KG1 (cell line): ENCODE measurements at regions not wholly inside any gene's neighbourhood (a gene's known extent, or its start where the extent isn't known, plus 50 kb on each side); places are given as distances from the start of the nearest gene placed in this dataset.
"Not testable (repeated sequence)": the region's sequence is repeated elsewhere in the genome, so short reads cannot be mapped to it uniquely, and the experiment has no call there.

Experiments
- DNase-seq: peaks from one replicate; lab custom pipeline; 2025; lab: John Stamatoyannopoulos, UW

GRCh38 chr3:159232966-159233365 lies 431.1 kb downstream of the MFSD1 start:
- no peak for DNase-seq

GRCh38 chr3:159233734-159234133 lies 431.9 kb downstream of the MFSD1 start:
- DNase-seq: no peak

GRCh38 chr3:159234306-159234705 lies 432.5 kb downstream of the MFSD1 start:
- DNase-seq: no peak

GRCh38 chr3:159236321-159236720 lies 434.5 kb downstream of the MFSD1 start:
- DNase-seq: no peak

GRCh38 chr3:159237226-159237625 lies 435.4 kb downstream of the MFSD1 start:
- no peak for DNase-seq

GRCh38 chr3:159238646-159239045 lies 436.8 kb downstream of the MFSD1 start:
- DNase-seq: no peak

GRCh38 chr3:159239059-159239458 lies 437.2 kb downstream of the MFSD1 start:
- no peak for DNase-seq

- DNase-seq: no peak
Measured at GRCh38 chr3:159244933-159245332, 443.1 kb downstream of the MFSD1 start.

- DNase-seq: no peak
Measured at GRCh38 chr3:159245871-159246270, 444.0 kb downstream of the MFSD1 start.

- DNase-seq: no peak
Measured at GRCh38 chr3:159246385-159246784, 444.5 kb downstream of the MFSD1 start.

- no peak for DNase-seq
Measured at GRCh38 chr3:159249472-159250174, 447.8 kb downstream of the MFSD1 start.

GRCh38 chr3:159250961-159251360 lies 449.1 kb downstream of the MFSD1 start:
- no peak for DNase-seq

- no peak for DNase-seq
Measured at GRCh38 chr3:159252274-159252673, 450.4 kb downstream of the MFSD1 start.

- peak; percentile 15 for DNase-seq
Measured at GRCh38 chr3:159252772-159253384, 451.0 kb downstream of the MFSD1 start.

GRCh38 chr3:159253860-159254259 lies 452.0 kb downstream of the MFSD1 start:
- DNase-seq: no peak

GRCh38 chr3:159257954-159258353 lies 456.1 kb downstream of the MFSD1 start:
- no peak for DNase-seq

- DNase-seq: no peak
Measured at GRCh38 chr3:159258934-159259333, 457.1 kb downstream of the MFSD1 start.

- DNase-seq: peak; percentile 12
Measured at GRCh38 chr3:159260049-159260662, 458.3 kb downstream of the MFSD1 start.

- DNase-seq: not testable (repeated sequence)
Measured at GRCh38 chr3:159261333-159261732, 459.5 kb downstream of the MFSD1 start.

GRCh38 chr3:159263750-159264553 lies 462.1 kb downstream of the MFSD1 start:
- DNase-seq: no peak

GRCh38 chr3:159265705-159266104 lies 463.9 kb downstream of the MFSD1 start:
- DNase-seq: no peak

GRCh38 chr3:159266779-159267178 lies 464.9 kb downstream of the MFSD1 start:
- no peak for DNase-seq
